Esophagus (tissue), 2 donors: ENCODE measurements at regions not wholly inside any gene's neighbourhood (a gene's known extent, or its start where the extent isn't known, plus 50 kb on each side); places are given as distances from the start of the nearest gene placed in this dataset.

ENCODE experiments used
- H3K27ac ChIP-seq, 2 donors: one replicate each; pipeline ENCODE4 v1.5.1; 2013; ENCODE audit warnings: low read depth in 2 of 2, mild to moderate bottlenecking in 2 of 2, inconsistent platforms in 1 of 2, low read length in 1 of 2, moderate library complexity in 1 of 2
- H3K27me3 ChIP-seq, 2 donors: one replicate each; pipeline ENCODE4 v1.6.1; 2013; ENCODE audit warnings: low read length in 2 of 2, control low read depth in 1 of 2, mild to moderate bottlenecking in 1 of 2; ENCODE audit not compliant: insufficient read depth in 2 of 2, control insufficient read depth in 1 of 2
- H3K36me3 ChIP-seq, 2 donors: one replicate each; pipeline ENCODE4 v1.6.1; 2013; ENCODE audit warnings: low read length in 1 of 2; ENCODE audit not compliant: control insufficient read depth in 2 of 2, insufficient read depth in 2 of 2
- H3K4me1 ChIP-seq, 2 donors: one replicate each; pipeline ENCODE4 v1.6.1; 2013; ENCODE audit warnings: low read length in 1 of 2; ENCODE audit not compliant: control insufficient read depth in 2 of 2, insufficient read depth in 2 of 2
- H3K4me3 ChIP-seq, 2 donors: one replicate each; pipeline ENCODE4 v1.5.1; 2013; ENCODE audit warnings: low read length in 2 of 2, mild to moderate bottlenecking in 2 of 2, low read depth in 1 of 2, moderate library complexity in 1 of 2
- H3K9me3 ChIP-seq, 2 donors: one replicate each; pipeline ENCODE4 v1.6.1; 2013; ENCODE audit warnings: mild to moderate bottlenecking in 2 of 2, low read depth in 1 of 2, low read length in 1 of 2, moderate library complexity in 1 of 2; ENCODE audit not compliant: control insufficient read depth in 2 of 2, insufficient read depth in 1 of 2
- WGBS, 2 donors: extraction: QIAGEN DNeasy Blood & Tissue Kit; methylation state at CpG; one replicate each; pipeline ENCODE4 v1.1.7; 2013; 5-methylcytosine and 5-hydroxymethylcytosine counted together
- donor health status: healthy with polysubstance abuse.
- donor health status: Bipolar disorder and iron deficiency.

GRCh38 chr22:47841156-47841555, 1078.7 kb downstream of the TBC1D22A start:
- Histone ChIP-seq H3K27me3 (no peaks in the 10 kb centered on the region), H3K36me3 (no peaks in the 10 kb centered on the region), H3K9me3 (peaks cover 0 to 4% of the 10 kb centered on the region in 2 donors), H3K4me3 (no peak overlapping the region), H3K27ac (no peak overlapping the region), H3K4me1 (no peaks in the 10 kb centered on the region)
- WGBS, 2 donors: 37 to 40% methylated on average over 3 of the region's 3 CpGs

DNA sequence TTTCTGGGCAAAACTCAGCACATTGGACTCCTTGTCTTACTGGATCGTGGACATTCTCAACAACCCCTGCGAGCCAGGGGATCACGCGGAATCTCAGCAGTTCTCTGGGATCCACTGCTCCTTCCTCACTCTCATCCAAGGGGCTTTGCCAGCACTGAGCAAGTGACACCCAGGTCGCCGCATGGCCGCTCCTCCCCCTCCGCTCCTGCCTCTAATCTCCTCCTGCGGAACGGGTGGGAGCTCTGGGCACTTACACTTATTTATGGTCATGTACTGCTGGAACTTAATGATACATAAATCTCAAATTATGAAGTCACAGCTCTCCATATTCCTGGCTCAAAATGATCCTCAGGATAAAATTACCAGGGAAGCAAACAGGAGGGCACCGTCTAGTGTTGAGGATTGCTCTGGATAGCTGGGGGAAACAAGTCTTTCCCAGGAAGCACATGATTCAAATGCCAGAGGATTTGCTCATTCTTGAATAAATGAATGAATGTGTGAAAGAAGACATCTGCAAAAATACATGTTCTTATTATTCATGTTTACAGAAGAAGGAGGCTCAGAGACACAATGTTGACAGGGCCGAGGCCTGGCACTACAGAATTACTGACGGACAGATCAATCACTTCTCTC, 1077.3 kb downstream of the TBC1D22A start:
- 66 to 73% methylated on average over 13 of the region's 13 CpGs for WGBS, 2 donors
- Histone ChIP-seq H3K27ac (no peak overlapping the region), H3K27me3 (no peaks in the 10 kb centered on the region), H3K9me3 (peaks cover 0 to 4% of the 10 kb centered on the region in 2 donors), H3K4me1 (no peaks in the 10 kb centered on the region), H3K36me3 (no peaks in the 10 kb centered on the region), H3K4me3 (no peak overlapping the region)

DNA sequence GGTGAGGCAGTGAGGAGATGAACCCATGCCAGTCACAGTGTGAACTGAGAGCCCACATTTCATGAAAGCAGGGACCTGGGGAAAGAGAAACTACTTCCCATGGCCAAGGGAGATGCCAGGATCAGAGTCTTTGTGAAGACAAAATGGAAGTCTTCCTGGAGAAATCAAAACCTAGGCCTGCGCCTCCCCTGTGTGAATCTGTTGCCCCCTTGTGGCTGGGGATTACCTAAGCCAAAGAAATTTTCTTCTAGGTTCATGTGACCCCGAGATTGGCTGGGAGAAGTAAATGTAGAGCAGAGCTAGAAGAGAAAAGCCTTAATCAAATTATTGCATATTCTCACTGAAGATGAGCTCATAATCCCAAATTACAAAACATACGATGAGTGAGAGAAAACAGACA, 1075.3 kb downstream of the TBC1D22A start:
- peaks cover 0 to 4% of the 10 kb centered on the region in 2 donors for H3K9me3 ChIP-seq
- H3K36me3 ChIP-seq: no peaks in the 10 kb centered on the region
- peaks cover 0 to 2% of the 10 kb centered on the region in 2 donors for H3K4me1 ChIP-seq
- WGBS, 2 donors: 67% methylated on average over 3 of the region's 3 CpGs
- no peak overlapping the region for H3K27ac ChIP-seq
- no peak overlapping the region for H3K4me3 ChIP-seq
- no peaks in the 10 kb centered on the region for H3K27me3 ChIP-seq

DNA sequence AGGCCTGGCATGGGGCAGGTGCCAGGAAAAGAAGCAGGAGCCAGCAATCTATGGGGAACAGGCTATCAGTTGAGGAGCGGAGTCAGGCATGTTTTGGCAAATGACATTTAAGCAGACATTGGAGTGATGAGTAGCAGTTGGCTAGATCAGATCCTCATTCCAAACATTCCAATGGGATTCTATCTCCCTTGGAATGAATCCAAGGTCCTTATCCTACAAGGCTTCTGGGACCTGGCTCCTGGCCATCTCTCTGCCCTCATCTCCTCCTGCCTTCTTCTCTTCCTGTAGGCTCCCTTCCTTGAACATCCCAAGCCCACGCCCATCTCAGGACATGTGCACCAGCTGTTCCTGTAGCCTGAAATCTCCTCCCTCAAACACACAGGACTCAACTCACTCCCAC, 1074.5 kb downstream of the TBC1D22A start:
- WGBS, 2 donors: 78 to 79% methylated on average over 2 of the region's 2 CpGs
- peaks cover 0 to 4% of the 10 kb centered on the region in 2 donors for H3K9me3 ChIP-seq
- H3K36me3 ChIP-seq: no peaks in the 10 kb centered on the region
- H3K4me3 ChIP-seq: no peak overlapping the region
- H3K27me3 ChIP-seq: no peaks in the 10 kb centered on the region
- H3K27ac ChIP-seq: no peak overlapping the region
- H3K4me1 ChIP-seq: peaks cover 0 to 2% of the 10 kb centered on the region in 2 donors

GRCh38 chr22:47835726-47836125, 1073.3 kb downstream of the TBC1D22A start:
- 36 to 41% methylated on average over 7 of the region's 7 CpGs for WGBS, 2 donors
- peaks cover 0 to 4% of the 10 kb centered on the region in 2 donors for H3K9me3 ChIP-seq
- peaks cover 0 to 2% of the 10 kb centered on the region in 2 donors for H3K4me1 ChIP-seq

GRCh38 chr22:47826016-47826415, 1063.6 kb downstream of the TBC1D22A start:
- H3K27me3 ChIP-seq: no peaks in the 10 kb centered on the region
- no peaks in the 10 kb centered on the region for H3K36me3 ChIP-seq
- WGBS, 2 donors: 54 to 55% methylated on average over 6 of the region's 6 CpGs
- H3K4me1 ChIP-seq: no peaks in the 10 kb centered on the region
- H3K9me3 ChIP-seq: no peaks in the 10 kb centered on the region
- H3K4me3 ChIP-seq: no peak overlapping the region
- H3K27ac ChIP-seq: no peak overlapping the region

More at GRCh38 chr22:47835726-47836125, 1073.3 kb downstream of the TBC1D22A start:
- no peak overlapping the region for H3K27ac ChIP-seq
- H3K4me3 ChIP-seq: no peak overlapping the region
- no peaks in the 10 kb centered on the region for H3K36me3 ChIP-seq
- H3K27me3 ChIP-seq: no peaks in the 10 kb centered on the region

GRCh38 chr22:47822422-47822821, 1060.0 kb downstream of the TBC1D22A start:
- Histone ChIP-seq H3K36me3 (no peaks in the 10 kb centered on the region), H3K27ac (no peak overlapping the region), H3K27me3 (no peaks in the 10 kb centered on the region), H3K9me3 (no peaks in the 10 kb centered on the region), H3K4me1 (no peaks in the 10 kb centered on the region), H3K4me3 (no peak overlapping the region)
- WGBS, 2 donors: 92 to 93% methylated on average over 3 of the region's 3 CpGs

GRCh38 chr22:47818496-47818895, 1056.0 kb downstream of the TBC1D22A start:
- Histone ChIP-seq H3K27ac (no peak overlapping the region), H3K9me3 (peaks cover 0 to 6% of the 10 kb centered on the region in 2 donors), H3K4me1 (no peaks in the 10 kb centered on the region), H3K4me3 (no peak overlapping the region), H3K27me3 (no peaks in the 10 kb centered on the region), H3K36me3 (no peaks in the 10 kb centered on the region)
- WGBS, 2 donors: 73% methylated on average over 9 of the region's 9 CpGs

- no peak overlapping the region for H3K4me3 ChIP-seq
- H3K9me3 ChIP-seq: peaks cover 0 to 6% of the 10 kb centered on the region in 2 donors
- WGBS, 2 donors: 68 to 81% methylated on average over 5 of the region's 5 CpGs
- no peak overlapping the region for H3K27ac ChIP-seq
- no peaks in the 10 kb centered on the region for H3K36me3 ChIP-seq
- no peaks in the 10 kb centered on the region for H3K4me1 ChIP-seq
- H3K27me3 ChIP-seq: no peaks in the 10 kb centered on the region
Measured at GRCh38 chr22:47817380-47817779, 1054.9 kb downstream of the TBC1D22A start.

DNA sequence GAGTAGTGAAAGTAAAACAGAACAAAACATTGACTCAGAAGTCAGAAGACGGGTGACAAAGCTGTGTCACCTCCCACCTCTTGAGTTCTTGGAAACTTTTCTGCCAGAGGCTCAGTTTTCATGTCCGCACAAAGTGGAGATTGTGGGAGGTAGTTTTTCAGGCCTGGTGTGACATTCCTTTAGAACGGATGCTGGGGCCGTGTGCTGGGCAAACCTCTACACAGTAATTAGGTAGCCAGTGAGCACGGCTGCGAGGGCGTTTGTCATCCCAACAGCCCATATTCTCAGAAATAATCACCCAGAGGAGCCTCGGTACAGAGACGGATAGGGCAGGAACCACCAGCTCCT, 1054.4 kb downstream of the TBC1D22A start:
- Histone ChIP-seq H3K4me1 (no peaks in the 10 kb centered on the region), H3K36me3 (no peaks in the 10 kb centered on the region), H3K9me3 (peaks cover 0 to 6% of the 10 kb centered on the region in 2 donors), H3K27me3 (no peaks in the 10 kb centered on the region), H3K4me3 (no peak overlapping the region), H3K27ac (no peak overlapping the region)
- WGBS, 2 donors: 79 to 84% methylated on average over 9 of the region's 9 CpGs
